Right ventricle myocardium inferior (tissue), 1 donor: ENCODE measurements at regions not wholly inside any gene's neighbourhood (a gene's known extent, or its start where the extent isn't known, plus 50 kb on each side); places are given as distances from the start of the nearest gene placed in this dataset.

Source experiments
- ATAC-seq: fragments of 200-7000 bp; cut with Tn5 transposase; one replicate; pipeline ENCODE4 v1.9.1; 2020; ENCODE audit warnings: mild to moderate bottlenecking, moderate library complexity
- DNase-seq: peaks from one replicate; pipeline ENCODE4 v3.0.0; 2021; ENCODE audit errors: missing footprints
- intact Hi-C: fragments of 100-400 bp; cut with DNase I; formaldehyde crosslinking; loops from one replicate; pipeline ENCODE4 v1.11.0; 2022
- donor health status: DM: no; HTN: yes; CAD: no; lungs with severe emphysema.

DNA sequence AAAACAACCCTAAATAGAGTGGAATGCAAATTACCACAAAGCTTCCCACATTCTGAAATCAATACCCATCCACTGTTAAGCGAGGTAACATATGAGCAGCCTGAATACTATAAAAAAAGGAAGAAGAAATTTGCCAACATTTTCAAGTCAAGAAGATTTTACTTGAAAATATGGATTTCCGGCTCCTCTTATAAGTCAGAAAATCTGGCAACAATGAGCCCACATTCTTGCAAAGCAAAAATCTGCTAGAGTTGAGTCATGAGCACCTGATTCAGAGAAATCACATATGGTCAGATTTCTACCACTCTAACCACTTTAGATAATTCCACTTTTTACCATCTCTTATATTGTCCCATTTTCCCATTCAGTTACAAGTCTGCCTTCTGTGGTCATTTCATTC is 395.7 kb downstream of the DTHD1 start:
- DNase-seq (no peak), ATAC-seq (no peak)
- intact Hi-C loops, result no loop called here

DNA sequence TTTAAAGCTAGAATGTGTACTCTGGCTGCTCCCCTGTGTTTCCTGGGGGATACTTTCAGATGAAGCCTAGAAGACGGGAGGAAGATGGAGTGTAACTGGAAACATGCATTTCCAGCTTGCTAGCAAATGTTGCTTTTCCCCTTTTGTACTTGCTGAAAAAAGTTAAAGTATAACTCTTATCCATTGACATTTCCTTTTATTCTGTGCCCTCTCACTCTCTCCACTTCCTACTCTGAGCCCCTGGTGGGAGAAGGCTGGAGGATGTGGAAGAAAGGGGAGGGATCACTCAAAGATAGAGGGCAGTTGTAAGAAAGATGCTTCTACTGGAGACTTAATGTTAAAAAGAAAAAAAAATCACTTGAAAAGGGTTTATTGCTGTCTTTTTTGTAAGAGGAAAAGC is 396.5 kb downstream of the DTHD1 start:
- DNase-seq (no peak), ATAC-seq (no peak)
- intact Hi-C loops, result no loop called here

DNA sequence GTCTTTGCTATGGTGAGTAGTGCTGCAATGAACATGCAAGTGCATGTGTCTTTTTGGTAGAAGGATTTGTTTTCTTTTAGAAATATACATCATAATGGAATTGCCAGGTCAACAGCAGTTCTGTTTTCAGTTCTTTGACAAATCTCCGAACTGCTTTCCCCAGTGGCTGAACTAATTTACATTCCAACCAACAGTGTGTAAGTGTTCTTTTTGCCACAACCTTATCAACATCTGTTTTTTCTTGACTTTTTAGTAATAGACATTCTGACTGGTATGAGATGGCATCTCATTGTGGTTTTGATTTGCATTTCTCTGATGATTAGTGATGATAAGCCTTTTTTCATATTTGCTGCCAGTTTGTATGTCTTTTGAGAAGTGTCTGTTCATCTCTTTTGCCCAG is 406.3 kb downstream of the DTHD1 start:
- no peak for DNase-seq
- no peak for ATAC-seq
- intact Hi-C loops, result no loop called here

DNA sequence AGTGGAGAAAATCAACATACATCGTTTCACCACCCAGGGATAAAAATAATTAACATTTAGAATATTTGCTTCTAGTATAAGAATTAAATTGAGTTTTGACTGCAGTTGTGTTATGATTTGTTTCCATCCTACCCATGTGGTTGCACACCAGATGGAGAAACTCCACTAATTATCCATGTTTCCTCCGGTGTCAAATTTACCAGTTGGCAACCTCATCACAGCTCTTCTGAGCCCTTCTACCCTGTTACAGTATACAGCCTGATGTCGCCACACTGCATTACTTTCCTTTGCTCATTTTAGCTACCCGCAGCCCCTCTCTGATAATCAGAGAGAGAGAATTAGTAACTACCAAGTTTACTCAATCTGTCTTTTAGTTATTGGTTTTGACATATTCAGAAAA is 411.2 kb downstream of the DTHD1 start:
- intact Hi-C loops, result no loop called here

DNA sequence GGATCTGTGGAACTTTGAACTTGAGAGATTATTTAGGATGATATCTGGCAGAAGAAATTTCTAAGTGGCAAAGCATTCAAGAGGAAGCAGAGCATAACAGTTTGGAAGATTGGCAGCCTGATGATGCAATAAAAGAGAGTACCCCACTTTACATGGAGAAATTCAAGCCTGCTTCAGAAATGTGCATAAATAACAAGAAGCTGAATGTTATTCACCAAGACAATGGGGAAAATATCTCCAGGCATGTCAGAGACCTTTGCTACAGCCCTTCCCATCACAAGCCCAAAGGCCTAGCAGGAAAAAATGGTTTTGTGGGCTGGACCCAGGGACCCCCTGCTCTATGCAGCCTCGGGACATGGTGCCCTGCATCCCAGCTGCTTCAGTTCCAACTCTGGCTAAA is 420.8 kb downstream of the DTHD1 start:
- ATAC-seq, result no peak
- no peak for DNase-seq
- intact Hi-C loops, result no loop called here

More for the DNA sequence above, 411.2 kb downstream of the DTHD1 start:
- ATAC-seq (no peak), DNase-seq (no peak)

DNA sequence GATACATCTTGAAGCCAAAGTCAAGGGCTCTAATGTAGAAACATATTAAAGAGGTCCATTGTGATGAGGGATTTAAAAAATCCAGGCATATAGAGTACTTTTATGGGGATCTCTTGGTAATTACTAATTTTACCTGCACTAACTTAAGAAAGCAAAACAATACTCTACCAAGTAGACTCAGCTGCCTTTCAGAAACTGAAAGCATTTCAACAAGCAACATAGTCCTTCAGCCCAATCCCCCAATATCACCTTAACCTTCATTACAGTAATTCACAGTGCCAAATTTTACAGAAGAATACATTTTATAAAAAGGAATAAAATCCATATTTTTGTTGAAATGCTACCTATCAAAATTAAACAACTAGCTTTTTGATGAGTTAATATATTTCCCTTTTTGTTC is 422.9 kb downstream of the DTHD1 start:
- ATAC-seq (no peak), DNase-seq (no peak)
- intact Hi-C loops, result no loop called here

DNA sequence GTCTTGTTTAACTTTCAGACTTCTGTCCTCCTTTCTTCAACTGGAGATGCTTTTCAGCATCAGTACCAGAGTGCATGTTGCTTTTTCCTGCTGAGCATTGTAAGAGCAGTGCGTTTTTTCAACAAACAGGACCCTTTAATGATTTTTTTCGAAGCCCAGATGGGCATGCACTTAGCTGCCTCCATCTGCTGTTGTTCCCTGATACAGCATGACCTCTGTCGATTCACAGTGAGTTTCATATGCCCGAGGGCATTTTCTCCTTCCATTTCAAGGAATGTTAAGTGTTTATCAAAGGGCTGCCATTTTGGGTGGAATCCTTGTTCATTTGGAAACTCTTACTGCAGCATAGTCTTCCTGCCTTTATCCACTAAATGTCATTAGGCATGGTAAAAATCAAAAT is 428.6 kb downstream of the DTHD1 start:
- intact Hi-C loops, result no loop called here
- ATAC-seq (no peak), DNase-seq (no peak)

DNA sequence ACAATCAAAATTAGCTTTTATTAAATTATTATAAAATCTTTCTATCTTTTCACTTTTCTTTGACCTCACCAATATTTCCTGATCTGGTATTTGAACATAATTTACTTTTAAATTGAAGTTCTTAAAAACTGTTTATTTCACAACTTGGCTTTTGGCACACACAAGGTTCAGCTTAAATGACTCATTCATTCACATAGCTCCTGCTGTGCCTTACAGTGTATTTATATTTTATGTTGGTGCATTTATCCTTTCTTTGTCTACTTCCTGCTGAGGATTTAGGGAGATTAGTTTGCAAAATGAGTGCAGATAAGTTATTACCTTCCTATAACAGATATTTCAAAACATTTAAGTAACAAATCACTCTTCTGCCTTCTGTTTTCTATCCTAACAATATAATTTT is 430.6 kb downstream of the DTHD1 start:
- ATAC-seq (no peak), DNase-seq (no peak)
- intact Hi-C loops, result no loop called here

DNA sequence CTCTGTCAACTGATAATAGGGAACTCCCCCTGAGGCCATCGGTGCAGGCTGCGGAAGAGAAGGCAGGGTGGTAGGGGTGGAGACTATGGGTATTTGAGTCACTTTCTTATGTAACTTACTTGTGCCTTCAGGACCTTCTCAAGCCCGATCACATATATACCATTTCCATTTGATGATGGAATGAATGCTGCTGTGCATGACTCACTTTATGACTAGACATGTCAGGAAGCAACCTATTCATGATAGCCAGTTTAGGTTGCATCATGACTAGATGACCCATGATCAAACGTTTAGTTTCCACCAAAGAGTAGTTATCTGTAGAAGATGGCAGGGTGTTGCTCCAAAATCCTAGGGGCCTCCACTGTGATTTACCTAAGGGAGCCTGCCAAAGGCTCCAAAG is 435.5 kb downstream of the DTHD1 start:
- intact Hi-C loops, result no loop called here
- DNase-seq (no peak), ATAC-seq (no peak)

DNA sequence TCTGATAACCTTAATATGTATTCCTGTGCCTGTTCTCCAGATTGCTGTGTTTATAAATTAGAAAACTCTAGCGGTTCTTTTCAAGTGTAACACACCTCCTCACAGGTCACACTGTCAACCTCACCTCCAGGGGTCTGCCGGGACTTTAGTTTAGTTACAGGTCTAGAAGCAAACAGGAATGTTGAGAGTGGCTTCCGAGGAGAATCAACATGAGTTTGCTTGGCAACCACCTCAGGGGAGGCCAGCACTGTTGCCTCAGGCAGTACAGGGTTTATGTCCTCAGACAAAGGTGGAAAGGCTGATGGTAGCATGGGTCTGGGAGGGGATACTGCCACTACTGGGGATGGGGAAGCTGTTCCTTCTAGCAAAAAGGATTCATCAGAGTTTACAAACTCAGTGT is 438.0 kb downstream of the DTHD1 start:
- intact Hi-C loops, result no loop called here
- DNase-seq (no peak), ATAC-seq (no peak)

DNA sequence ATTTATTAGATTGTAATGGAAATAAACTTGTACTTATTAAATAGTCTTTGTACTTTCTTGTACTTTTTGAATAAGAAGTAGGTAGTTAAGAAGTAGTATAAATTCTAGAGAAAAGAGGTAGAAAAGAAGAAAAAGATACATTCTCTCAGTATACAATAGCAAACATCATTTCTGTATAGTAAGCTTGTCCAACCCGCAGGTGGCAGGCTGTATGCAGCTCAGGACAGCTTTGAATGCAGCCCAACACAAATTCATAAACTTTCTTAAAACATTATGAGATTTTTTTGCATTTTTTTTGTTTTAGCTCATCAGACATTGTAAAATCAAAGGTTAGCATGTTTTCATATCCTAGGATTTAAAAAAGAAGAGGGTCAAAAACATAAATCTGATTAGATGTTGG is 441.6 kb downstream of the DTHD1 start:
- no peak for ATAC-seq
- intact Hi-C loops, result no loop called here

DNA sequence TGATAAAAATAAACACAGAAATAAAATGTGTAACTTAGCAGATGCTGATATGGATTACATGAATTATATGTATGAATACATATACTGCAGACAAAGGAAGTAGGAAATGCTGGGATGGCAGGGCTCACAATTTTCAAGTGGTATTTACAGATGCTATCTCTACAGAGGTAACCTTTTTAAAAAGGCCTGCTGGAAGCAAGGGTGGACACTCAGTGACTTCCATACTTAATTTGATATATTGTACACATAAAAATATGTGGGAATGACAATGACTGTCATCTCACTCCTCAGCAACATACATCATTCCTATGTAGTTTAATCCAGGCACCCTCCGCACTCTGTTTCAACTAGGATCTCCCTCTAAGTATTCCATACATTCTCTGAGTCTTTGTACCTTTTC is 452.9 kb downstream of the DTHD1 start:
- no peak for DNase-seq
- no peak for ATAC-seq
- intact Hi-C loops, result no loop called here

More for the DNA sequence above, 441.6 kb downstream of the DTHD1 start:
- DNase-seq, result no peak

DNA sequence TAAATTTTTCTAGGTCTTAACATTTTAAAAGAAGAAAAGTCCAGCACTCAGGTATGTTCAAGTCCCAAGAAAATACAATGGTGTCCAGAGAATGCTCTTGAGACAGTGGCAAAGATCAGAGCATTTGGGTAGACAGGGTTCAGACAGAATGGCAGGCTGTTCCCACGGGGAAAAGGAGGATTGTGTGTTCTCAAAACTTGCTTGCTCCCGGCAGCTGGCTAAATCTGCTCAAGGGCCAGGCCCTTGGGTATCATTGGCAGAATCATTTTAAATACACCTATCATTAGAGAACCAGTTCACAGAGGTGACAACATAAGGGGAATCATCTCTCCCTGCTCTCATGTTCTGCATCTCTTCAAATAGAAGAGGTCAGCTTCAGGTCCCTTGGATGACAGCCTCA is 456.3 kb downstream of the DTHD1 start:
- intact Hi-C loops, result no loop called here
- no peak for DNase-seq
- no peak for ATAC-seq

DNA sequence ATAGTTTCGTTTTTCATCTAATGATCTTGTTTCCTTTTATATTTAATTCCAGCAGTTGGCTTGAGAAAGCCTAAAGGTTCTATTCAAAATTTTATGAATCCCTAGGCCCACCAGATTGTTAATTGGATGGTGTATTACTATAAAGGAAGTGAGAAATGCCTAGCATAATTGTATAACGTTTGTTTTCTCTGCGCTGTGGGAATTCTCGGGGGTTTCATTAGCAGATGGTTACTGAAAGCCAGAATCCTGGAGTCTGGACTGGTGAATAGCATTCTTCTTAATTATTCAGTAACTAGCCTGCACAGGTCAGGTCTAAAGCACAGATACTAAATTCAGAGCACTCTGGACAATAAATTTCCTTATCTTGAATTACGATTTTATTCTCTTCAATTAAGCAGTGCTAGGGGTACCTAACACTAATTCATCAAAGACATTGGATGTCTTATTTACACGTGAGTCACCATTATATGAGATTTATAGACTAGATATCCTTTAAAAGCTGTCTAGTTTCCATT is 459.4 kb downstream of the DTHD1 start:
- DNase-seq (no peak), ATAC-seq (no peak)
- intact Hi-C loops, result no loop called here

DNA sequence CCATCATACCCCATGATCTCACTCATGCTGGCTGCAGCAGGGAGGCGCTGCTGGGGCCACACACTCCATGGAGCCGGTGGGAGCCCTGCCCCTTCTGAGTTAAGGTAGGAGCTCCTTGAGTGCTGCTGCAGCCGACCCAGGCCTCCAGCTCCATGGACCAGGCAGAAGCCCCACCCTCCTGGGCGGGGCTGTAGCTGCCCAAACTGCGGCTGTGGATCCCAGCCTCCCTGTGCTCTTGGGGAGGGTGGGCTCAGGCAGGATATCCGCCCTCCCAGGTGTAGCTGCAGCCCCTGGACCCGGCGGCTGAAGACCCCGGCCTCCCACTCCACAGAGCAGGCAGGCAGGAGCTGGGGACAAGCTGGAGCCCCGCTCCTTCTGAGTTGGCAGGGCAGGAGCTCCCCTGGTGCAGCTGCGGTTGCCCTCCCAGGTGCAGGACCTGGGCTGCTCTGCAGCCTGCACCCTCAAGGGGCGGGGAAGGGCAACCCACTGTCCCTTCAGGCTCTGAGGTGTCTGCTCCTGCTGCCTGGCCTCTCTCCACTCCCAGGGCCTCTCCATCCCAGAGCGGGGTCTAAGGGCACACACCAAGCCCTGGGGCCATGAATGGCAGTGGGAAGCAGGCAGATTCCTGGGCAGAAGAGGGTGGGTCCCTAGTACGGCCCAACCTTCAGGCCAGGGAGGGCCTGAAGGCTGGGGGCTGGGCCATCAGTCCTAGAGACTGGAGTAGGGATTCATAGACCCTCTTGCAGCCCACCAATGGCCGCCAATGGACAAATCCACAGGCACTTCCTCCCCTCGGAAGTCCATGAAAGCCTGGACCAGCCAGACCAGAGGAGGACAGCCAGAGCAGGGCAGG is 466.1 kb downstream of the DTHD1 start:
- DNase-seq (no peak), ATAC-seq (no peak)
- intact Hi-C loops, result no loop called here

DNA sequence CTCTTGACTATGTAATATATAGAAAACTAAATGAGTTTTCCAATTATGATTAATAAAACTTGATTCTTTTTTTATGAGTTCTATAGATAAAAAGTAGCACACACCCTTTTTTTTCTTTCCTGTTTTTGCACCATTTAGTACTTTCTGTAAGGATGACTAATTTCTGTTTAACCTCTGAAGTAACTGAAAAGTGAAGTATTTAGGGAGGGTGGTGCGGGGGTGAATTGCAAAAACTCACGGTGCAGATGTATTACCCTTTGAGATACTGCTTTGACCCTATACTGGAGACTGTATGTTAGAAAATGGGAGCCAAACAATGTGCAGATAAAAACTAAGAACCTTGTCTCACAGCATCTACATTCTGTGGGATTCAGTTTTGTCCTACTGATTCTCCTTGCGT is 471.6 kb downstream of the DTHD1 start:
- ATAC-seq (no peak), DNase-seq (no peak)
- intact Hi-C loops, result no loop called here

DNA sequence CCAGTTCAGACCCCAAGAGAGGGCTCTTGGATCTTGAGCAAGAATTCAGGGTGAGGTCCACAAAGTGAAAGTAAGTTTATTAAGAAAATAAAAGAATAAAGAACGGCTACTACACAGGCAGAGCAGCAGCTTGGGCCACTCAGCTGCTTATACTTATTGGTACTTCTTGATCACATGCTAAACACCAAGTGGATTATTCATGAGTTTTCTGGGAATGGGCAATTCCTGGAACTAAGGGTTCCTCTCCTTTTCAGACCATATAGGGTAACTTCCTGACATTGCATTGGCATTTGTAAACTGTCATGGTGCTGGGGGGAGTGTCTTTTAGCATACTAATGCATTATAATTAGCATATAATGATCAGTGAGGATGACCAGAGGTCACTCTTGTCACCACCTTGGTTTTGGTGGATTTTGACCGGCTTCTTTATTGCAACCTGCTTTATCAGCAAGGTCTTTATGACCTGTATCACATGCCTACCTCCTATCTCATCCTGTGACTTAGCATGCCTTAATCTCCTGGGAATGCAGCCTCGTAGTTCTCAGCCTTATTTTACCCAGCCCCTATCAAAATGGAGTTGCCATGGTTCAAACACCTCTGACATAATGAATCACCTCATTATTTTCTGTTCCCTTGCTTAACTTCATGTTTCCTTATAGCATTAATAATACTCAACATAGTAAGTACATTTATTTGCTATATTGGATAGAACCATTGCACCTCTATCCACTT is 476.3 kb downstream of the DTHD1 start:
- no peak for DNase-seq
- ATAC-seq, result no peak
- intact Hi-C loops, result no loop called here

DNA sequence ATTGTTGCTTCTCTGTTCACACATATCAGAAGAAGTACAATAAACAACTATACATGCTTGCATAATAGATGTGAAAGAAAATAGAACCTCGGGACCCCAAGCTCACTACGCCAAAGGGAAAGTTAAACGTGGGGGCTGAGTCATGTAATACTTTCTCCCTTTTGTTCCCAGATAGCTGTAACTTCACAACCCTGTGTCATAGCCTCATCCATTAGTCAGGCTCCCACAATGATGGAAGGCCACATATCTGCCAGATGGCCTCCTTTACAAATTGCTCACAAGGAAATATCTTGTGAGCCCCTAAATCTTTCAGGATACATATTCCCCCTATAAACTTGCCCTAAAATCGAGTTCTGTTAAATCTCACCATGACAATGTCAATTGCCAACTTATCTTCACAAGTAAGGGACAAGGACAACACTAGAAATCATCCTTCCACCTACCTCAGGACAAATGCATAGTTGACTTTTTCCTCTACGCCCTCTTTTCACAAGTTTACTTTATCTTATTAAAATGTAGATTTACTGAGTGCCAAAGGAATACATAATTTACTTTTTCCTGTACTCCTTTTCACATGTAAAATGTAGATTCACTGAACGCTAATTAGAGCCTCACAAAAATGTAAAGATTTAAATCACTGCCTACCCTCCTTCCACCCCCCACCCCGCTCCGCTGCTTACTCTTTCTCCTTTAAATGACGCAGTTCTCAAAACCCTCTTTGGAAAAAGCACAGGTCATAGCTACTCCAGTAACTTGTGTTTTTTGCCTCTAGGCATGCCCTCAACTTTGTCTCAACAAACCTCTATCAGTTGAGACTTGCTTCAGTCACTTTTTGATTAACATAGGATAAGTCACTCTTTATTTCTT is 477.1 kb downstream of the DTHD1 start:
- no peak for ATAC-seq
- DNase-seq, result no peak
- intact Hi-C loops, result no loop called here

DNA sequence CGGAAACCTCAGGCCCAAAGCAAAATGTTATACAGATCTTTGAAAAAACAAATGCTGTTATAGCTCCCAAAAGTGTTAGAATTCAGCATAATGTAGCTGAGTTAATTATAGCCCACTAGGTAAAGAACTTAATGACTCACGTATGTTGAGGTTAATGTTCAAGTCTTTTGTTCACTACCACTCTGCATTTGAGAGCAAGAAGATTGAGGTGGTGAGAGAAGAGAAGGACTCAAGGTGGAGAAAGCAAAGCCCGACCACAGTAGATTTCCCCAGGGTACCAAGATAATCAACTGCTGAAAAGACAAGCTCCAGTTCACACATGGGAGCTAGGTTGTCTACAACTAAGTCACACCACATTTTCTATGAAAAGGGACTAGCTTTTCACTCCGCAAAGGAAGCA is 480.2 kb downstream of the DTHD1 start:
- DNase-seq (no peak), ATAC-seq (no peak)
- intact Hi-C loops, result no loop called here
